Endothelial cell (in vitro differentiated cells): ENCODE measurements at regions not wholly inside any gene's neighbourhood (a gene's known extent, or its start where the extent isn't known, plus 50 kb on each side); places are given as distances from the start of the nearest gene placed in this dataset.

Experiments
- DNase-seq: peaks from one replicate; pipeline ENCODE4 v3.0.0; 2021; ENCODE audit warnings: low spot score
- H3K27ac Mint-ChIP-seq: one replicate; pipeline ENCODE4 v1.8.0; 2021; ENCODE audit warnings: mixed read lengths, inconsistent platforms; ENCODE audit not compliant: unreplicated experiment
- H3K27me3 Mint-ChIP-seq: one replicate; pipeline ENCODE4 v1.8.0; 2021; ENCODE audit warnings: mild to moderate bottlenecking, moderate library complexity, mixed read lengths, inconsistent platforms; ENCODE audit not compliant: unreplicated experiment
- H3K36me3 Mint-ChIP-seq: one replicate; pipeline ENCODE4 v1.8.0; 2021; ENCODE audit warnings: mild to moderate bottlenecking, low read depth, mixed read lengths, inconsistent platforms; ENCODE audit not compliant: unreplicated experiment
- H3K4me1 Mint-ChIP-seq: one replicate; pipeline ENCODE4 v1.8.0; 2021; ENCODE audit warnings: mild to moderate bottlenecking, mixed read lengths, inconsistent platforms; ENCODE audit not compliant: unreplicated experiment
- H3K4me3 Mint-ChIP-seq: one replicate; pipeline ENCODE4 v1.8.0; 2021; ENCODE audit warnings: mild to moderate bottlenecking, mixed read lengths, inconsistent platforms; ENCODE audit not compliant: unreplicated experiment
- H3K9me3 Mint-ChIP-seq: one replicate; pipeline ENCODE4 v1.8.0; 2021; ENCODE audit warnings: mixed read lengths, inconsistent platforms; ENCODE audit not compliant: unreplicated experiment
- CTCF ChIP-seq: fragments of 200-600 bp; sonication (generic); IDR thresholded peaks from one replicate; pipeline ENCODE4 v1.5.0; 2021; ENCODE audit warnings: antibody characterized with exemption; ENCODE audit not compliant: unreplicated experiment

DNA sequence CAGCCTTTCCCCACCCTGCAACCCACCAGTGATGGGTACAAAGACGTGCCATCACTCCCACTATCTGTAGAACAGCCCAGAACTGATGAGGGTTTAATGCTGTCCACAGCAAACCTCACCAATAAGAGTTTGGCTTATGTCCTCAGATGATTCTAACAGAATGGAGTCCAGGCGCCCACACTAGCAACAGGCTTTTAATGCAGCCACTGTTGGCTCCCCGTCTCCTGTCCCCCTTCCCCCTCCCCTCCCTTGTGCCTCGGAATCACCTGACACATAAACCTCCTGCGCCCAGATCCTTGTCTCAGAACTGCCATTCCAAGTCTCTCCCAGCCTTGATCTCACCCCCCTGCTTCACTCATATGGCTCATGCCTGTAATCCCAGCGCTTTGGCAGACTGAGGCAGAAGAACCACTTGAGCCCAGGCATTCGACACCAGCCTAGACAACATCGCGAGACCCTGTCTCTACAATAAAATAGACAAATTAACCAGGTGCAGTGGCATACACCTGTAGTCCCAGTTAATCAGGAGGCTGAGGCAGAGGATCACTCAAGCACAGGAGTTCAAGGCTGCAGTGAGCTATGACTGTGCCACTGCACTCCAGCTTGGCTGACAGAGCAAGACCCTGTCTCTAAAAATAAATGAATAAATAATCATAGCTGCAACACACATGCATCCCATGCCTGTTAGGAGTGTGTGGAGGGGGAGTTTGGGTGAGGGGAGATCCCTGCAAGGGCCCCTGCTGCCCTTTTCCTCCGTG lies 85.6 kb downstream of the SNX5 start:
- no peaks in the 10 kb centered on the region for H3K9me3 Mint-ChIP-seq
- TF ChIP-seq CTCF: no peak
- H3K36me3 Mint-ChIP-seq: no peaks in the 10 kb centered on the region
- H3K27ac Mint-ChIP-seq: no peak overlapping the region
- no peak overlapping the region for H3K4me3 Mint-ChIP-seq
- peaks cover 15% of the 10 kb centered on the region for H3K4me1 Mint-ChIP-seq
- peaks cover 2% of the 10 kb centered on the region for H3K27me3 Mint-ChIP-seq
- DNase-seq: no peak

- no peak for TF ChIP-seq CTCF
- H3K4me1 Mint-ChIP-seq: peaks cover 15% of the 10 kb centered on the region
- DNase-seq: no peak
- H3K27ac Mint-ChIP-seq: no peak overlapping the region
- H3K36me3 Mint-ChIP-seq: no peaks in the 10 kb centered on the region
- no peaks in the 10 kb centered on the region for H3K9me3 Mint-ChIP-seq
- no peak overlapping the region for H3K4me3 Mint-ChIP-seq
- H3K27me3 Mint-ChIP-seq: peaks cover 4% of the 10 kb centered on the region
Measured at GRCh38 chr20:17882065-17882833, 86.3 kb downstream of the SNX5 start.

GRCh38 chr20:17881741-17882064 lies 86.9 kb downstream of the SNX5 start:
- TF ChIP-seq CTCF: no peak
- no peak overlapping the region for H3K4me3 Mint-ChIP-seq
- no peak for DNase-seq
- H3K27ac Mint-ChIP-seq: no peak overlapping the region
- H3K36me3 Mint-ChIP-seq: no peaks in the 10 kb centered on the region
- peaks cover 15% of the 10 kb centered on the region for H3K4me1 Mint-ChIP-seq
- H3K27me3 Mint-ChIP-seq: peaks cover 5% of the 10 kb centered on the region
- no peaks in the 10 kb centered on the region for H3K9me3 Mint-ChIP-seq

GRCh38 chr20:17878912-17879602 lies 89.5 kb downstream of the SNX5 start:
- Mint-ChIP-seq H3K27me3 (peaks cover 3% of the 10 kb centered on the region), H3K4me3 (no peak overlapping the region), H3K36me3 (no peaks in the 10 kb centered on the region), H3K4me1 (no peaks in the 10 kb centered on the region), H3K27ac (no peak overlapping the region), H3K9me3 (no peaks in the 10 kb centered on the region)
- no peak for TF ChIP-seq CTCF
- no peak for DNase-seq
